ENCODE measurements at regions not wholly inside any gene's neighbourhood (a gene's known extent, or its start where the extent isn't known, plus 50 kb on each side); places are given as distances from the start of the nearest gene placed in this dataset.

DNA sequence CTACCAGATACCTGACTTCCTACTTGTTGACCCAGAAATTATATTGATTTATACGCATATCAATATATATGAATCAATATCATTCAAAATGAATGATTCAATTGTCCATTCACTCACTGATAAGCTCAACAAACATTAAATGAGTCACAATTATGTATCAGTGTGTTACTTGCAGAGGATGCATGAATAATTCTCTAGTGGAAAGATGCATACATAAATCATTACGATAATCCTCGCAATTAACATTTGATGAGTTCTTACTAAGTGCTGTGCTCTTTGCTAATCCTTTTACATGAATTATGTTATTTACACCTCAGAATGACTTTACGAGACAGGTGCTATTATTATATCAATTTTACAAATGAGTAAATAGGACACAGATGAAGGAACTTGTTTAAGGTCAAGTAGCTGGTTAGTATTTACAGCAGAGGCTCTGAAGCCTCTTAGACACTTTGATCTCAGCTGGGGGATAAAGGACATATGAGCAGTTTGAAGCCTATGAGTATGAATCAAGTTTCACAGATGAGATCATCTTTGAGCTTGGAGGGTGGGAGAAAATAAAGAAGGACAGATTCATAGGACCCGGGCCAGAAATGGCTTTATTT lies 112.8 kb upstream of the ADAMTS5 start:
- 91% methylated on average over 5 of the region's 5 CpGs for WGBS, 2 donors (ENCODE audit: low coverage in 1 of 2)
- Histone ChIP-seq H3K9me3 (no peaks in the 10 kb centered on the region), H3K36me3 (no peaks in the 10 kb centered on the region), H3K27ac (no peak overlapping the region), H3K4me3 (no peak overlapping the region), H3K27me3 (no peaks in the 10 kb centered on the region), H3K4me1 (no peaks in the 10 kb centered on the region)
- TF ChIP-seq CTCF (IDR thresholded peaks at IDR 0.05) (no peak), EP300 (IDR thresholded peaks at IDR 0.05) (no peak), POLR2A (IDR thresholded peaks at IDR 0.05) (no peak)
- ATAC-seq, result no peak

GRCh38 chr21:27078915-27079314 lies 112.0 kb upstream of the ADAMTS5 start:
- Histone ChIP-seq H3K27me3 (no peaks in the 10 kb centered on the region), H3K9me3 (no peaks in the 10 kb centered on the region), H3K27ac (no peak overlapping the region), H3K4me1 (no peaks in the 10 kb centered on the region), H3K4me3 (no peak overlapping the region), H3K36me3 (no peaks in the 10 kb centered on the region)
- TF ChIP-seq POLR2A (IDR thresholded peaks at IDR 0.05) (no peak), CTCF (IDR thresholded peaks at IDR 0.05) (no peak), EP300 (IDR thresholded peaks at IDR 0.05) (no peak), POLR2AphosphoS5 (IDR thresholded peaks at IDR 0.05) (no peak)
- ATAC-seq, result no peak
- 79 to 89% methylated on average over 4 of the region's 4 CpGs for WGBS, 2 donors (ENCODE audit: low coverage in 1 of 2)

DNA sequence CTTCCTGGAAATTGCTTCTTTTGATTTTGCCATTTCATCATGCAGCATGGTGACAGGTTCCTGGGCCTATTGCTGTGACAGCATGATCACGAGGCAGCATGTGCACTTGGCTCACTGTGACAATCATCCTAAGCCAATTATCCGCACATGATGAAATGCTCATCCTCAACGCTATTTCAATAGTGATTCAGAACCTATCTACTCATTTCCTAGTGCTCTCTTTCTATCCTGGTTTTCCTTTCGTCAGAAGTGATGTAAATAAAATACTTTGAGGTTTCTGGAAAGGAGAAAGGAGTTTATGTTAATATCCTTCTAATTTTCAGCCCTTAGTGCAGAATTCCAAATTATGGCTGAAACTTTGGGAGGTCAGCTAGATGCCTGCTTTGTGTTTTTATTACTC lies 110.6 kb upstream of the ADAMTS5 start:
- Histone ChIP-seq H3K4me1 (no peaks in the 10 kb centered on the region), H3K9me3 (no peaks in the 10 kb centered on the region), H3K27me3 (no peaks in the 10 kb centered on the region), H3K36me3 (no peaks in the 10 kb centered on the region), H3K4me3 (no peak overlapping the region), H3K27ac (no peak overlapping the region)
- 72 to 83% methylated on average over 3 to 4 of the region's 4 CpGs for WGBS, 2 donors (ENCODE audit: low coverage in 1 of 2)
- ATAC-seq, result no peak
- TF ChIP-seq EP300 (IDR thresholded peaks at IDR 0.05) (no peak), POLR2A (IDR thresholded peaks at IDR 0.05) (no peak), CTCF (IDR thresholded peaks at IDR 0.05) (no peak), POLR2AphosphoS5 (IDR thresholded peaks at IDR 0.05) (no peak)

DNA sequence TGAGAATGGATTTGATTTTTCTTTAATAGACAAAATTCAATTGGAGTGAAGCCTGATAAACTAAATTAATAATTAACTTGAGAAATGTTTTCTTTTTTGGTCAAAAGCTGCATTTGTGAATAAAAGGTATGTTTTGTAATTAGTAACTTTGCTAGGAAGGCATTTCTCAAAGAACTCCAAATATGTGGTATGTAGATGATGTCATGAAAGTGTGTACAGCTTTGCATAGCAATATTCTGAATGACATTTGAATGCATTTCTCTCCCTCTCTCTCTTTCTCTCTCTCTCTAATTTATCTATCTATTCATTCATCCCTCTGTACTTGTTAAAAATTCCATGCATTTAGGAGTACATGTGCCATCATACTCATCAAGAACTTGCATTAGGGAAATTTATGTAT lies 109.1 kb upstream of the ADAMTS5 start:
- no peaks in the 10 kb centered on the region for H3K27me3 ChIP-seq
- no peak overlapping the region for H3K27ac ChIP-seq
- H3K4me1 ChIP-seq, result peaks cover 0 to 7% (median 0%) of the 10 kb centered on the region in 3 donors
- H3K9me3 ChIP-seq, result no peaks in the 10 kb centered on the region
- TF ChIP-seq POLR2AphosphoS5 (IDR thresholded peaks at IDR 0.05) (no peak), EP300 (IDR thresholded peaks at IDR 0.05) (no peak), CTCF (IDR thresholded peaks at IDR 0.05) (no peak), POLR2A (IDR thresholded peaks at IDR 0.05) (no peak)
- no peak overlapping the region for H3K4me3 ChIP-seq
- no peaks in the 10 kb centered on the region for H3K36me3 ChIP-seq
- ATAC-seq, result no peak

DNA sequence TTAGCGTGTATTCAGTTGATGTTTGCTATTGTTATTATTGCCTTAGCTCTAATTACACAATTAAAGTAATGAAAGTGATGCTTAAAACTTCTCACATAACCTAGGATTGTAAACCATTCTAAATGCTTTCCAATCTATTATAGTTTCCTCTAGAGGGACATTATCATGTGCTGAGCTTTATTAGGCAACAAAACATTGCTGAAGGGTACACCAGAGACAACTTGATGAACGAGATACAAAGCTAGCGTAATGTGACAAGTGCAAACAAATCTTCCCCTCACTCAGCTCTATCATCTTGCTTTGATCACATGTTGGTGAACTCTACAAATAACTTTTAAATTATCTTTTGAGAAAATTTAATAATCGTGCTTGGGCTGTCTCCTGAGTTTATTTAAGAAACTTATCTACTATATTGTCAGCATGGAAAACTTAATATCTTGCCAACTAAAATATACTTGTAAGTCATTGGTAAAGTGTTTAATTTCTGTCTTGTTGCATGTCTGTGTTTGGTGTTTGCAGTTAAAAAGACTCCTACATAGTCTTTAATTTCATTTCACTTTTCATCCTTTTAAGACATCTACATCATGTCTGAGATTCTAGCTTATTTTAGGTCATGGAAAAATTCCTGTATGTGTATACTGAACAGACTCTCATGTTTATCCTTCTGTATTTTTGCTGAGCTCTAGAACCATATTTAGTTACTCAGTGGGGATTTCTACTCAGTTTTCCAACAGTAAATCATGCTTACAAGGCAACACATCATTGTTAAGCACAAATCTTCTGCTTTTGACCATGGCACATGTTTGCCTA lies 104.2 kb upstream of the ADAMTS5 start:
- Histone ChIP-seq H3K4me1 (peaks cover 0 to 16% (median 0%) of the 10 kb centered on the region in 3 donors), H3K9me3 (no peaks in the 10 kb centered on the region), H3K36me3 (no peaks in the 10 kb centered on the region), H3K27ac (peak overlapping the region in 3 of 4 donors; percentile 13 to 39 (median 30)), H3K27me3 (no peaks in the 10 kb centered on the region), H3K4me3 (no peak overlapping the region)
- 27 to 28% methylated on average over 4 of the region's 4 CpGs for WGBS, 2 donors (ENCODE audit: low coverage in 1 of 2)
- TF ChIP-seq CTCF (IDR thresholded peaks at IDR 0.05) (no peak), POLR2A (IDR thresholded peaks at IDR 0.05) (no peak), EP300 (IDR thresholded peaks at IDR 0.05) (no peak), POLR2AphosphoS5 (IDR thresholded peaks at IDR 0.05) (no peak)
- no peak for ATAC-seq
